ENCODE measurements at regions not wholly inside any gene's neighbourhood (a gene's known extent, or its start where the extent isn't known, plus 50 kb on each side); places are given as distances from the start of the nearest gene placed in this dataset.

DNA sequence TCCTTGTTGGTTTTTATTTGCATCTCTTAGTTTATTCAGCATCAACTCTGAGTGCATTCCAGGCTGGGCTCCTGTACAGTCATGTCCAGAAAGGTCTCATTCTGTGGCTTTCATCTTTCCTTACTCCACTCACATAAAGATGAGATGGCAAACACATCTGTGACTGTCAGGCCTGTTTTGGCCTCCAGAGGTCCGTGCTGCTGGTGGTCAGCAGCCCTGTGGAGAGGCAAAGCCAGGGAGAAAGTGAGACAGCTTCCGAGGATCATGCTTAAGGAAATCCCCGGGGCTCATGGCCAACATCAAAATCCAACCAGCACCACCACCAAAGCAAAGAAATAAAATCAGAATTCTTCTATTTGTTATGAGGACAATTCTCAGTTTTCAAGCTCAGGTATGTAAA, 96.1 kb upstream of the HIVEP3 start:
- Histone ChIP-seq H3K27ac (no peak overlapping the region), H3K4me1 (replicated peaks in 1 of 2) (no peaks in the 10 kb centered on the region), H3K4me3 (no peak overlapping the region)
- ATAC-seq (replicated peaks in 6 of 8) = peak in 1 of 8 experiments; percentile 22
- 20 to 83% (median 63%) methylated on average over 1 to 3 of the region's 3 CpGs; no CpG with 5 or more reads in 3 of the 10 experiments for WGBS, 10 experiments
- in situ Hi-C loops (cut with MboI; ENCODE audit: low pct_unique_long_range_greater_than_20kb in 2 of 9, low sequenced_read_pairs in 9 of 9, unreplicated experiment in 9 of 9) = no loop called here

DNA sequence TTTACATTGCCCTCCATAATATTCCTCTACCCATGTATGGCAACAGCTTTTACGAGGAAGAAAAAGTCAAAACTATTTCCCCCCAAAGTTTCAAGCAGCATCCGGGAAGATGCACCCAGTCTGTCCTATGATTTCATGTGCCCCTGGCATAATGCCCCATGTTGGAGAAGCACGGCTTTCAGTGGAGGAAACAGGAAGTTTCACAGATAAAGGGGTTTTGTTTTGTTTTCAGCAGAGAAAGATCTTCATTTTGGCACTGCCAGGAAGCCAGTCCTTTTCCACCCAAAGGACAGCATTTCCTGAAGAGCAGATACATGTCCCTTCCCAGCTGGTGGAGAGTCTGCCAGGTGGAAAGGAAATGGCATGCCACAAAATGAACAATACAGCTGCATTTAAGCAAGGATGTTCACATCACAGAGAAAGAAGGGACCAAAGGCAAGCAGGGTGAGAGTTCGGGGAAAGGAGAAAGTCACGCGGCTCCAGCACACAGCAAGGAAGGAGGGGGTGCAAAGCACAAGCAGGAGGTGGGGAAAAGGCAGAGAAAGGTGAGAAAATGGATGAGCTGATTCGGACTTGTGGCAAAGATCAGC, 95.3 kb upstream of the HIVEP3 start:
- Histone ChIP-seq H3K27ac (no peak overlapping the region), H3K4me3 (no peak overlapping the region), H3K4me1 (replicated peaks in 1 of 2) (no peaks in the 10 kb centered on the region)
- in situ Hi-C loops (cut with MboI; ENCODE audit: low pct_unique_long_range_greater_than_20kb in 2 of 9, low sequenced_read_pairs in 9 of 9, unreplicated experiment in 9 of 9) = no loop called here
- no peak for ATAC-seq (replicated peaks in 6 of 8)
- 59 to 95% (median 72%) methylated on average over 1 to 7 of the region's 7 CpGs for WGBS, 10 experiments

DNA sequence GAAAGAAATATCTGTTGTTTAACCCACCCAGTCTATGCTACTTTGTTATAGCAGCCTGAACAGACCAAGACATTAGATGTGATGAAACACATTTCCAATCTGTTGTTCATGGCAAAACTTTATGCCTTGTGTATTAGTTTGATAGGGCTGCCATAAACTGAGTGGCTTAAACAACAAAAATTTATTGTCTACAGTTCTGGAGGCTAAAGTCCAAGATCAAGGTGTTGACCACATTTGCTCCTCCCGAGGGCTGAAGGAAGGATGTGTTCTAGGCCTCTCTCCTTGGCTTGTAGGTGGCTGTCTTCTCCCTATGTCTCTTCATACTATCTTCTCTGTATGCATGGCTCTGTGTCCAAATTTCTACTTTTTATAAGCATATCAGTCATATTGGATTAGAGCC, 94.1 kb upstream of the HIVEP3 start:
- WGBS, 10 experiments = 67 to 100% (median 100%) methylated on average over 1 of the region's 1 CpG; no CpG with 5 or more reads in 4 of the 10 experiments
- in situ Hi-C loops (cut with MboI; ENCODE audit: low pct_unique_long_range_greater_than_20kb in 2 of 9, low sequenced_read_pairs in 9 of 9, unreplicated experiment in 9 of 9) = no loop called here

DNA sequence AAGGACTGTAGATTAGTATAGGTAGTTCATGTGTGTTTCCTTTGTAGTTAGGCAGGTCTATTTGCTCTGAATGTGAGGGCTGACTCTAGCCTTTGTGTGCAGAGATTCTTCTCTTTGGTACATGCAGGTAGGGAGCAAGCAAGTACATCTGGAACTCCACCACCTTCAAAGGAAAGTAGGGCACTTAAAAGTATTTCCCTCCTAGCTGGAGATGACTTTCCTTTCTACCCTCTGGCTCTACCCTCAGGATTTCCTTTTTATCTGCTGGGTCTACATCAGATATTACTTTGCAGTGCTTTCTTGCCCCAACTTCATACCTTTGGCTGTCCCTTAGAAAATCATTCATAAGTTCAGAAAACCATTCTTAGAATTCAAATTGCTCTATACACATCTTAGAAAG, 91.7 kb upstream of the HIVEP3 start:
- H3K27ac ChIP-seq = no peak overlapping the region

More for the DNA sequence above, 94.1 kb upstream of the HIVEP3 start:
- ATAC-seq (replicated peaks in 6 of 8) = no peak
- Histone ChIP-seq H3K27ac (no peak overlapping the region), H3K4me3 (no peak overlapping the region), H3K4me1 (replicated peaks in 1 of 2) (no peaks in the 10 kb centered on the region)

DNA sequence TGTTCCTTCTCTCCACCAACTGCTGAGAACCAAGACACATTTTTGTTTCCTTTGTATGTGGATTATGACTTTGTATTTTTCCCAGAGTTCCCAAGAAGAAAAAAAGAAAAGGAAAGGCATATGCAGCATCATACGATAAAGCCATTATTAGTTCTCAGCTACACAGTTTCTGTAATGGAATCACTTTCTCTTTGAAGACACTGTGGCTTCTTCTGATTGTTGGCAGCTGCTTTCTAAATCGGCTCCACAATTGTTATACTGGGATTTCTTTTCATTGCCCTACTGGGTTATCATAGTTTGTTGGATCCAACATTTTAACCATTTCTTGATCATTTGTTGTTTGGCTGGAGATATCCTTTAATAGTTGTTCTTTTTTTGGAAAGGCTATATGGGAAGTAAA, 89.5 kb upstream of the HIVEP3 start:
- ATAC-seq (replicated peaks in 6 of 8) = no peak
- in situ Hi-C loops (cut with MboI; ENCODE audit: low pct_unique_long_range_greater_than_20kb in 2 of 9, low sequenced_read_pairs in 9 of 9, unreplicated experiment in 9 of 9) = no loop called here
- no peak overlapping the region for H3K4me3 ChIP-seq
- WGBS, 10 experiments = 0 to 100% (median 84%) methylated on average over 1 to 2 of the region's 2 CpGs
- no peak overlapping the region for H3K27ac ChIP-seq
- H3K4me1 ChIP-seq (replicated peaks in 1 of 2) = no peaks in the 10 kb centered on the region

More for the DNA sequence above, 91.7 kb upstream of the HIVEP3 start:
- in situ Hi-C loops (cut with MboI; ENCODE audit: low pct_unique_long_range_greater_than_20kb in 2 of 9, low sequenced_read_pairs in 9 of 9, unreplicated experiment in 9 of 9) = no loop called here
- Histone ChIP-seq H3K4me3 (no peak overlapping the region), H3K4me1 (replicated peaks in 1 of 2) (no peaks in the 10 kb centered on the region)
- ATAC-seq (replicated peaks in 6 of 8) = no peak

DNA sequence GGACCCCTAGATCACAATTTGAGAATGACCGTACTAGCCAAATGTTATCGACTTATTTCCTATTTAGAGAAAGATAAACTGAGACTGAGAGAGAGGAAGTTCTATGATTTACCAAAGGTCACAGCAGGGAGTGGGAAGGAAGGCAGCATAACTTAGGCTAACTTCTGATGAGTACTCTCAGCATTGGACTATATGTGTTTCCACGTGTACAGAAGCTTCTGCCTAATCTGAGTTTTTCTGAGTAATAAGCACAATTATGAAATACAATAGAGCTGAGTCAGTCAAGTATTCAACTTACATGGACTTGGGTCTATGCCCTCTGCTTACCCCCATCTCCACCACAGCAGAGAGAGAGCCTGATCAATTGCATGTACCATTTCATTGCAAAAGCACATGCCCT, 88.1 kb upstream of the HIVEP3 start:
- Histone ChIP-seq H3K4me3 (no peak overlapping the region), H3K4me1 (replicated peaks in 1 of 2) (no peaks in the 10 kb centered on the region), H3K27ac (no peak overlapping the region)
- no peak for ATAC-seq (replicated peaks in 6 of 8)
- WGBS, 10 experiments = 20 to 100% (median 65%) methylated on average over 1 to 3 of the region's 3 CpGs
- in situ Hi-C loops (cut with MboI; ENCODE audit: low pct_unique_long_range_greater_than_20kb in 2 of 9, low sequenced_read_pairs in 9 of 9, unreplicated experiment in 9 of 9) = no loop called here

DNA sequence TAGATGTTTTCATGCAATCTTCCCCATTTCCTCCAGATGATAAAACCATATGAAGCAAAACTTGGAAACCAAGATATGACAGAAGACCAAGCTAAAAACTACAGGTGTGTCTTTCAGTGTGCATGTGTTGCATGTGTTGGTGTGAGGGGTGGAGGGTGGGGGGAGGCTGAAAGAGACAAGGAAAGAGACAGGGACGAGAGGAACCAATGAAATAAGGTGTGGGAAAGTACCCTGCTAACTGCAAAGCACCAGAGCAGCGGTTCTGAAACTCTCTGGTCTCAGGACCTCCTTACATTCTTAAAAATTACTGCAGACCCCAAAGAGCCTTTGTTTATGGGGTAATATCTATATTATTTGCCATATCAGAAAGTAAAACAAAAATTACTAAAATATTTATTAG, 87.4 kb upstream of the HIVEP3 start:
- in situ Hi-C loops (cut with MboI; ENCODE audit: low pct_unique_long_range_greater_than_20kb in 2 of 9, low sequenced_read_pairs in 9 of 9, unreplicated experiment in 9 of 9) = no loop called here
- Histone ChIP-seq H3K4me1 (replicated peaks in 1 of 2) (no peaks in the 10 kb centered on the region), H3K4me3 (no peak overlapping the region), H3K27ac (no peak overlapping the region)
- 17 to 100% (median 72%) methylated on average over 1 to 2 of the region's 2 CpGs; no CpG with 5 or more reads in 2 of the 10 experiments for WGBS, 10 experiments
- no peak for ATAC-seq (replicated peaks in 6 of 8)

DNA sequence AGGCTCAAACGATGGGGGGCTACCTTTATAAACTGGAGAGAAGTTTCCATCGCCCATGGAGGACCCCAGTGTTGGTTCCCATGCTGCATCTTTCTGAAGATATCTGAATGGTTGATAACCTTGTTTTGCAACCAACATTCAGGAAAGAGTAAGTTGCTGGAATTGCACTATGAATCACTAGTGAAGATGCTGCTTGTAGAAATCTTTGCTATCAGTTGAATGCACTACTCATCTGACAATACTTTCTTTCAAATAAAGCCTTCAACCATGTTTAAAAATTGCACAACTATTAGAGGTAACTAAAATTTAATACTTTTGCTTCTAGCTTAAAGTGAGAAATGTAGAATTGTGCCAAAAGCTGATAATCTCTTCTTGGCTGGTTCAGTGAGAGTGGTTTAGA, 86.8 kb upstream of the HIVEP3 start:
- WGBS, 10 experiments = 20 to 100% (median 83%) methylated on average over 1 to 2 of the region's 2 CpGs; no CpG with 5 or more reads in 3 of the 10 experiments
- H3K27ac ChIP-seq = no peak overlapping the region
- ATAC-seq (replicated peaks in 6 of 8) = no peak
- no peaks in the 10 kb centered on the region for H3K4me1 ChIP-seq (replicated peaks in 1 of 2)
- in situ Hi-C loops (cut with MboI; ENCODE audit: low pct_unique_long_range_greater_than_20kb in 2 of 9, low sequenced_read_pairs in 9 of 9, unreplicated experiment in 9 of 9) = no loop called here
- H3K4me3 ChIP-seq = no peak overlapping the region

DNA sequence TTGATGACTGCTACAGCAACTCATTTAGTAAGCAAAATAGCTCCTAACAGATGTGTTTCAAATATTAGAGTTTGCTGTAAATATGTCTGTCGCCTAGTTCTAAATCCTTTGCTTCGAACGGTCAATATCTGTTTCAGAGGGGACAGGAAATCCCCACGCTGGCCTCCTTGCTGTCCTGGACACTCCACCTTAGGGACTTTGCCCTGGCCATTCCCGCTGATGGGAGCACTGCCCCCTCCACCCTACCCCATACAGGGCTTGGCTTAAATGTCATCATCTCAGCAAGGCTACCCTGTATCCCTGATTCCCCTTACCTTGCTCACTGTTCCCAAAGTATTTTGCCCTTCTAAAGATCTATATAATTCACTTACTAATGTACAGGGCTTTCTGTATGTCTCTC, 86.1 kb upstream of the HIVEP3 start:
- in situ Hi-C loops (cut with MboI; ENCODE audit: low pct_unique_long_range_greater_than_20kb in 2 of 9, low sequenced_read_pairs in 9 of 9, unreplicated experiment in 9 of 9) = no loop called here
- Histone ChIP-seq H3K4me3 (no peak overlapping the region), H3K4me1 (replicated peaks in 1 of 2) (no peaks in the 10 kb centered on the region), H3K27ac (no peak overlapping the region)
- 0 to 100% (median 91%) methylated on average over 1 to 5 of the region's 5 CpGs; no CpG with 5 or more reads in 2 of the 10 experiments for WGBS, 10 experiments
- no peak for ATAC-seq (replicated peaks in 6 of 8)

DNA sequence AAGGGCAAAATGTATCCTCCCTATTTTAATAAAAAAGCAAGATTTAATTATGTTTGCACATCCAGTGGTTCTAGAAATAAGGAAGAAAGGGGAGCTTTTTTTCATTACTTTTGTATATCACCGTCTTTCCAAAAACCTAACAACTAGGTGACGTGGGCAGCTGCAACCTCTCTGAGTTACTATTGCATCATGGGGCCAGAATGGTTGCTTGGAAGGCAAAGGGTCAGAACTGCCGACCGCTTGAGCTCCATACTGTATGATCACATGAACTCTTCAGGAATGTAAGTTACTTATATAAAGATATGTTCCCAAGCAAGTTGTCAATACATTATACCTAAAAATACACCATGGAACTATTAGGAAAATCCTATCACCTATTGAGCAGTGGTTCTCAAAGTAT, 85.6 kb upstream of the HIVEP3 start:
- in situ Hi-C loops (cut with MboI; ENCODE audit: low pct_unique_long_range_greater_than_20kb in 2 of 9, low sequenced_read_pairs in 9 of 9, unreplicated experiment in 9 of 9) = no loop called here

DNA sequence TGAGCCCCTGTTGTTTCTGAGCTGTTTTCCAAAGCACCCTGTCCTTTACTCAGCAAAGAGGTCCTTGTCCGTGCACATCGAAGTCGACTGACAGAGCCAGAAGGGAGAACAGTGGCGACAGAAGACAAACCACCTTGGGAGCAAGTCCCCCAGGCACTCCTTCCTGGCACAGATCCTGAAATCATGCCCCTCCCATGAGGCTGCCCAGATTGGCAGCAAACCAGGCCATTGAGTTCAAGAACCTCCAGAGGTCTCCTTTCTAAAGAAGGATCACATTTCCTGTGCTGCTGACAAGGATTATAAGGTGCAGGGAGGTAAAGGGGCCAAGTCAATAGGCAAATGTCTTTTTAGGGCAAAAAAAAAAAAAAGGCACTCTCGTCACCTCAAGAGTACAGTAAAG, 84.7 kb upstream of the HIVEP3 start:
- in situ Hi-C loops (cut with MboI; ENCODE audit: low pct_unique_long_range_greater_than_20kb in 2 of 9, low sequenced_read_pairs in 9 of 9, unreplicated experiment in 9 of 9) = no loop called here
- WGBS, 10 experiments = 30 to 100% (median 85%) methylated on average over 1 to 5 of the region's 5 CpGs; no CpG with 5 or more reads in 2 of the 10 experiments
- Histone ChIP-seq H3K27ac (no peak overlapping the region), H3K4me1 (replicated peaks in 1 of 2) (no peaks in the 10 kb centered on the region), H3K4me3 (no peak overlapping the region)
- ATAC-seq (replicated peaks in 6 of 8) = no peak

More for the DNA sequence above, 85.6 kb upstream of the HIVEP3 start:
- no peak for ATAC-seq (replicated peaks in 6 of 8)
- Histone ChIP-seq H3K27ac (no peak overlapping the region), H3K4me3 (no peak overlapping the region), H3K4me1 (replicated peaks in 1 of 2) (no peaks in the 10 kb centered on the region)
- WGBS, 10 experiments = 81 to 100% (median 93%) methylated on average over 1 to 4 of the region's 4 CpGs; no CpG with 5 or more reads in 2 of the 10 experiments

DNA sequence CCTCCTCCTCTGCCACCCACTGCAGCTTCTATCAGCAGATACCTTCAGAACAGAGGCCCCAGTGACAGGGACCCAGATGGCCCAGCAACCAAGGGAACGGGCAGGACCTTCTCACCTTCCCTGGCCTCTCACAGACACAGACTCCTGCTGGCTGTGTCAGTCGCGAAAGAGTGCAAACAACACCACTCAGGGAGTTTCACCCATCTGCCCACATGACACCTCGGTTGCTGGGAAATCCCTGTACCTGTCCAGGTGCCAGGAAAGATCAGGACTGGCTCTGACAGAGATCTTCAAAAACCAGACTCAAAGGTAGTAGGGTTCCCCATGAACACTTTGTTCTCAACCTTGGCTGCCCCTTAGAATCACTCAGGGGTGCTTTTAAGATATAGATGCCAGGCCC, 83.5 kb upstream of the HIVEP3 start:
- Histone ChIP-seq H3K27ac (no peak overlapping the region), H3K4me1 (replicated peaks in 1 of 2) (no peaks in the 10 kb centered on the region), H3K4me3 (no peak overlapping the region)
- in situ Hi-C loops (cut with MboI; ENCODE audit: low pct_unique_long_range_greater_than_20kb in 2 of 9, low sequenced_read_pairs in 9 of 9, unreplicated experiment in 9 of 9) = no loop called here
- ATAC-seq (replicated peaks in 6 of 8) = no peak
- 74 to 88% (median 80%) methylated on average over 1 to 4 of the region's 4 CpGs; no CpG with 5 or more reads in 3 of the 10 experiments for WGBS, 10 experiments

DNA sequence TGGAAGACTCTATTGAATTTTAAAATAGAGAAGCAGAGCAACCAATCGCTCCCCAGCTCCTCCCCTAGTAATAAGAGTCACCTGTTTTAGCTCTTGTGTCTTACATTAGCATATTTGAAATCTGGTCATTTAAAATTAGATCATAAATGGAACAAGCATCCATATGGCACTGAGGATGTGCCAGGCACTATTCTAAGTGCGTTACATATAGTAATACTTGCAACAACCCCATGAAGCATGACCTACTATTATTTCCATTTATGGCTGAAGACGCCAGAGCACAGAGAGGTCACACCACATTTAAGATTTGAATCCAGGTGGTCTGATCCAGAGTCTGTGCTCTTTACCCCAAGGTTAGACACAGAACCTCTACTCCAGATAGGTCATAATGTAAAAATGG, 82.0 kb upstream of the HIVEP3 start:
- no peak overlapping the region for H3K27ac ChIP-seq
- WGBS, 10 experiments = 59 to 100% (median 94%) methylated on average over 1 to 3 of the region's 3 CpGs; no CpG with 5 or more reads in 2 of the 10 experiments
- in situ Hi-C loops (cut with MboI; ENCODE audit: low pct_unique_long_range_greater_than_20kb in 2 of 9, low sequenced_read_pairs in 9 of 9, unreplicated experiment in 9 of 9) = no loop called here

DNA sequence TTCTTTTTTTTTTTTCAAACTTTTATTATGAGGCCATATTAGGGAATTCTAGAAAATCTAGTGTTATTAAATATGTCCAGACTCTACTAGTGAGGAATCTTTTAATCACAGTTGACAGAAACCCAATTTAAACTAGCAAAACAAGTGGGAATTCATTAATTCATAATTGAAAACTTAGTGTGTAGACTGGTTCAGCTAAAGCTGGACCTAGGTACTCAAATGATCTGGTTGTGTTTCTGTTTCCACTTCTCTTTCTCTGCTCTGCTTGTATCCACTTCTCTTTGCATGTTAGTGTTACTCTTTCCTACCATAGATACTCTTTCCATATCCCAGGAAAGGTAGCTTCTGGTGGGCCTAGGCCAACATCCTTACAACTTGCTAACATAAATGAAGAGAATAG, 81.2 kb upstream of the HIVEP3 start:
- H3K4me3 ChIP-seq = no peak overlapping the region
- no peak for ATAC-seq (replicated peaks in 6 of 8)
- no peaks in the 10 kb centered on the region for H3K4me1 ChIP-seq (replicated peaks in 1 of 2)
- in situ Hi-C loops (cut with MboI; ENCODE audit: low pct_unique_long_range_greater_than_20kb in 2 of 9, low sequenced_read_pairs in 9 of 9, unreplicated experiment in 9 of 9) = no loop called here
- no peak overlapping the region for H3K27ac ChIP-seq

More for the DNA sequence above, 82.0 kb upstream of the HIVEP3 start:
- H3K4me3 ChIP-seq = no peak overlapping the region
- no peak for ATAC-seq (replicated peaks in 6 of 8)
- H3K4me1 ChIP-seq (replicated peaks in 1 of 2) = no peaks in the 10 kb centered on the region
